Testis (tissue), 2 donors: ENCODE measurements at regions not wholly inside any gene's neighbourhood (a gene's known extent, or its start where the extent isn't known, plus 50 kb on each side); places are given as distances from the start of the nearest gene placed in this dataset.

Source experiments
- POLR2A ChIP-seq: fragments of 450-650 bp; IDR thresholded peaks from one replicate; pipeline ENCODE4 v1.6.1; 2017; ENCODE audit warnings: antibody characterized with exemption, mild to moderate bottlenecking, moderate library complexity
- TF ChIP-seq, protein P1 (sequence below), 3 experiments: fragments of 450-650 bp in 2 of 3; fragments of 200-600 bp in 1 of 3; sonication (generic) in 1 of 3; IDR thresholded peaks; one replicate each; pipeline ENCODE4 v1.5.1; 2016 to 2019; ENCODE audit warnings: antibody characterized with exemption in 3 of 3, mild to moderate bottlenecking in 2 of 3, moderate library complexity in 1 of 3

- no peak for TF ChIP-seq POLR2A
- TF ChIP-seq, protein P1, sequence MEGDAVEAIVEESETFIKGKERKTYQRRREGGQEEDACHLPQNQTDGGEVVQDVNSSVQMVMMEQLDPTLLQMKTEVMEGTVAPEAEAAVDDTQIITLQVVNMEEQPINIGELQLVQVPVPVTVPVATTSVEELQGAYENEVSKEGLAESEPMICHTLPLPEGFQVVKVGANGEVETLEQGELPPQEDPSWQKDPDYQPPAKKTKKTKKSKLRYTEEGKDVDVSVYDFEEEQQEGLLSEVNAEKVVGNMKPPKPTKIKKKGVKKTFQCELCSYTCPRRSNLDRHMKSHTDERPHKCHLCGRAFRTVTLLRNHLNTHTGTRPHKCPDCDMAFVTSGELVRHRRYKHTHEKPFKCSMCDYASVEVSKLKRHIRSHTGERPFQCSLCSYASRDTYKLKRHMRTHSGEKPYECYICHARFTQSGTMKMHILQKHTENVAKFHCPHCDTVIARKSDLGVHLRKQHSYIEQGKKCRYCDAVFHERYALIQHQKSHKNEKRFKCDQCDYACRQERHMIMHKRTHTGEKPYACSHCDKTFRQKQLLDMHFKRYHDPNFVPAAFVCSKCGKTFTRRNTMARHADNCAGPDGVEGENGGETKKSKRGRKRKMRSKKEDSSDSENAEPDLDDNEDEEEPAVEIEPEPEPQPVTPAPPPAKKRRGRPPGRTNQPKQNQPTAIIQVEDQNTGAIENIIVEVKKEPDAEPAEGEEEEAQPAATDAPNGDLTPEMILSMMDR (IDR thresholded peaks at IDR 0.05) = no peak
These were observed 415.8 kb upstream of the GRID2 start for GRCh38 chr4:91887926-91888325.
